Pons (tissue), 1 donor: ENCODE measurements at regions not wholly inside any gene's neighbourhood (a gene's known extent, or its start where the extent isn't known, plus 50 kb on each side); places are given as distances from the start of the nearest gene placed in this dataset.
A peak's percentile ranks its signal among the peaks of the same experiment; 100 is the strongest.

Source experiments
- DNase-seq: peaks from one replicate; pipeline ENCODE4 v3.0.0-alpha.2; 2016; ENCODE audit warnings: low spot score

- DNase-seq: no peak
These were observed 257.4 kb upstream of the NOVA1 start for GRCh38 chr14:26855077-26855753.

- peak; percentile 31 for DNase-seq
These were observed 259.2 kb upstream of the NOVA1 start for GRCh38 chr14:26856876-26857518.

- DNase-seq: no peak
These were observed 261.6 kb upstream of the NOVA1 start for GRCh38 chr14:26859483-26859882.

- DNase-seq: no peak
These were observed 262.3 kb upstream of the NOVA1 start for GRCh38 chr14:26860111-26860510.

GRCh38 chr14:26863736-26864135 is 265.9 kb upstream of the NOVA1 start:
- DNase-seq: no peak

GRCh38 chr14:26866721-26867120 is 268.9 kb upstream of the NOVA1 start:
- DNase-seq: no peak

GRCh38 chr14:26867171-26867757 is 269.4 kb upstream of the NOVA1 start:
- DNase-seq: no peak

GRCh38 chr14:26870096-26870495 is 272.3 kb upstream of the NOVA1 start:
- DNase-seq: no peak

- DNase-seq: no peak
These were observed 273.1 kb upstream of the NOVA1 start for GRCh38 chr14:26870722-26871617.

GRCh38 chr14:26872515-26873361 is 274.9 kb upstream of the NOVA1 start:
- DNase-seq: peak; percentile 39

- DNase-seq: no peak
These were observed 275.6 kb upstream of the NOVA1 start for GRCh38 chr14:26873362-26873960.

- no peak for DNase-seq
These were observed 290.0 kb upstream of the NOVA1 start for GRCh38 chr14:26887847-26888246.

GRCh38 chr14:26888592-26888991 is 290.8 kb upstream of the NOVA1 start:
- DNase-seq: no peak

GRCh38 chr14:26896447-26896846 is 298.6 kb upstream of the NOVA1 start:
- DNase-seq: no peak

- DNase-seq: no peak
These were observed 299.4 kb upstream of the NOVA1 start for GRCh38 chr14:26897196-26897595.

GRCh38 chr14:26905229-26905628 is 307.4 kb upstream of the NOVA1 start:
- DNase-seq: no peak

GRCh38 chr14:26913786-26914185 is 316.0 kb upstream of the NOVA1 start:
- DNase-seq: no peak

- no peak for DNase-seq
These were observed 319.3 kb upstream of the NOVA1 start for GRCh38 chr14:26917086-26917485.

- no peak for DNase-seq
These were observed 328.2 kb upstream of the NOVA1 start for GRCh38 chr14:26925876-26926584.

GRCh38 chr14:26926585-26926984 is 328.8 kb upstream of the NOVA1 start:
- DNase-seq: no peak
